Dermis microvascular lymphatic vessel endothelial cell (primary cell): ENCODE measurements at regions not wholly inside any gene's neighbourhood (a gene's known extent, or its start where the extent isn't known, plus 50 kb on each side); places are given as distances from the start of the nearest gene placed in this dataset.
"Not testable (repeated sequence)": the region's sequence is repeated elsewhere in the genome, so short reads cannot be mapped to it uniquely, and the experiment has no call there.

Experiments used
- DNase-seq, 2 donors: peaks; one replicate each; pipeline versions ENCODE4 v3.0.0 to v3.0.0-alpha.2; 2010; ENCODE audit warnings: low read depth in 2 of 2

- DNase-seq = no peak
Measured at GRCh38 chr6:131427434-131428058, 145.5 kb upstream of the ARG1 start.

GRCh38 chr6:131430531-131430930 lies 142.5 kb upstream of the ARG1 start:
- no peak for DNase-seq

GRCh38 chr6:131431718-131432117 lies 141.3 kb upstream of the ARG1 start:
- no peak for DNase-seq

- DNase-seq = no peak
Measured at GRCh38 chr6:131433927-131434326, 139.1 kb upstream of the ARG1 start.

- no peak for DNase-seq
Measured at GRCh38 chr6:131436358-131436757, 136.7 kb upstream of the ARG1 start.

GRCh38 chr6:131443014-131443413 lies 130.0 kb upstream of the ARG1 start:
- DNase-seq = no peak

- DNase-seq = no peak
Measured at GRCh38 chr6:131443514-131443913, 129.5 kb upstream of the ARG1 start.

GRCh38 chr6:131445356-131445755 lies 127.7 kb upstream of the ARG1 start:
- DNase-seq = not testable (repeated sequence)

GRCh38 chr6:131450861-131451260 lies 122.2 kb upstream of the ARG1 start:
- no peak for DNase-seq

- DNase-seq = no peak
Measured at GRCh38 chr6:131451321-131452144, 121.5 kb upstream of the ARG1 start.

GRCh38 chr6:131453803-131454202 lies 119.2 kb upstream of the ARG1 start:
- no peak for DNase-seq

- DNase-seq = no peak
Measured at GRCh38 chr6:131456565-131456964, 116.5 kb upstream of the ARG1 start.

GRCh38 chr6:131459005-131459404 lies 114.0 kb upstream of the ARG1 start:
- no peak for DNase-seq

GRCh38 chr6:131460614-131461000 lies 112.4 kb upstream of the ARG1 start:
- DNase-seq = no peak

- no peak for DNase-seq
Measured at GRCh38 chr6:131469130-131469529, 103.9 kb upstream of the ARG1 start.

GRCh38 chr6:131470534-131470933 lies 102.5 kb upstream of the ARG1 start:
- DNase-seq = no peak

GRCh38 chr6:131471331-131471730 lies 101.7 kb upstream of the ARG1 start:
- DNase-seq = no peak

GRCh38 chr6:131473303-131473702 lies 99.7 kb upstream of the ARG1 start:
- not testable (repeated sequence) for DNase-seq

- no peak for DNase-seq
Measured at GRCh38 chr6:131476362-131476761, 96.7 kb upstream of the ARG1 start.

- DNase-seq = not testable (repeated sequence)
Measured at GRCh38 chr6:131478740-131479211, 94.2 kb upstream of the ARG1 start.

- DNase-seq = no peak
Measured at GRCh38 chr6:131486608-131487007, 86.4 kb upstream of the ARG1 start.

GRCh38 chr6:131488780-131489179 lies 84.2 kb upstream of the ARG1 start:
- DNase-seq = no peak

- no peak for DNase-seq
Measured at GRCh38 chr6:131490441-131490840, 82.6 kb upstream of the ARG1 start.
